AG09319 (cell line): ENCODE measurements at regions not wholly inside any gene's neighbourhood (a gene's known extent, or its start where the extent isn't known, plus 50 kb on each side); places are given as distances from the start of the nearest gene placed in this dataset.

Experiments
- DNase-seq: peaks from one replicate; pipeline ENCODE4 v3.0.0-alpha.2; 2010; ENCODE audit warnings: low read depth; ENCODE audit errors: extremely low read depth
- CTCF ChIP-seq: IDR thresholded peaks from 2 replicates; pipeline ENCODE4 v1.5.1; 2011; ENCODE audit warnings: low read depth, mild to moderate bottlenecking, inconsistent platforms, low read length, moderate library complexity

DNA sequence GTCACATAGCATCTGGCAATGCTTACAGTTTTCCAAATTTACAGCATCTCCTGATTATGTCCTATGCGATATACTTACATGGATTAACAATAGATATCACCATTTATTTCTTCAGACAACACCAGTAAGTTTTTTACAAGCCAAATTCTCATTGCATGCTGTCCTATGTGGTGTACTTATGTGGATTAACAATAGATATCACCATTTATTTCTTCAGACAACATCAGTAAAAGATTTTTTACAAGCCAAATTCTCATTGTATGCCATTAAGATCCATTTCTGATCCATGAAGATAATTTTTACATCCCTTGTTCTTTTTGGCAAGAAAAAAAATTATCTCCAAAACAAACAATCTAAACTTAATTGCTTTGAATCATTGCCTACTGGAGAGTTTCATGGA is 340.9 kb downstream of the KCNN2 start:
- no peak for DNase-seq
- no peak for TF ChIP-seq CTCF

DNA sequence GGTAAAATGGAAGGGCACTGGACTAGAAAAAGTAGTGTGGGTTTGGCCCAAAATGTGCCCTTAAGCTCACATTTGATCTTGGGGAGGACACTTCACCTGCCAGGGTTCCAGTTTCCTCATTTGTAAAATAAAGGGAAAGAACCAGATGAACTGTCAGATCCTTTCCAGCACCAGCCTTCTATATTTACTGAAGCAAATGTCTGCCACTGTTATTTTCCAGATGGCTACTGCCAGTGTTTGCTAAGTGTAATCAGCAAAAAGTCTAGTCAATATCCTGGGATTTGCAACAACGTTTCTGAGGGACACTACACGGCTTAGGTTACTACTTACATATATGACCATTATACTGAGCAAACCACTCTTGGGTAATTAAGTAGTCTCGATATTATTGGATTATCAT is 340.3 kb downstream of the KCNN2 start:
- no peak for DNase-seq
- no peak for TF ChIP-seq CTCF

GRCh38 chr5:114700823-114701222 is 339.0 kb downstream of the KCNN2 start:
- no peak for TF ChIP-seq CTCF
- no peak for DNase-seq

- DNase-seq = no peak
- no peak for TF ChIP-seq CTCF
These were observed 333.5 kb downstream of the KCNN2 start for GRCh38 chr5:114695292-114695904.

GRCh38 chr5:114686356-114686755 is 324.5 kb downstream of the KCNN2 start:
- no peak for DNase-seq
- TF ChIP-seq CTCF = no peak

GRCh38 chr5:114678778-114679177 is 316.9 kb downstream of the KCNN2 start:
- no peak for TF ChIP-seq CTCF
- DNase-seq = no peak

DNA sequence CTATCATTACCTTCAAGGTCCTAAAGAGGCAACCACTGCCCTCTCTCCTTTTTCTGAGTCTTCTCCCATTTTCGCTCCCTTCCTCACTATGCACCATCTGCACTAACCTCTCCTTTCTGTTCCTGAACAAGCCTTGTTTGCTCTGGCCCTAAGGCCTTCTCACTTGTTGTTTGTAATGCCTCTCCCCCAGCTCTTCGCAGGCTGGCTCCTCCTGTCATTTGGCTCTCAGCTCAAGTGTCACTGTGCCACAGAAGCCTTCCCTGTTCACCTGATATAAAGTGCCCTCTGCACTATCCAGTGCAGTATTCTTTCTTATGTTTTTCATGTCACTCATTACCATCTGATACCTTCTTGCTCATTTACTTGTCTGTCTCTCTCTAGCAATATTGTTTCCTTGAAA is 303.7 kb downstream of the KCNN2 start:
- no peak for DNase-seq
- no peak for TF ChIP-seq CTCF
